Endodermal cell (in vitro differentiated cells): ENCODE measurements at regions not wholly inside any gene's neighbourhood (a gene's known extent, or its start where the extent isn't known, plus 50 kb on each side); places are given as distances from the start of the nearest gene placed in this dataset.

Experiments
- DNase-seq: peaks from one replicate; pipeline ENCODE4 v3.0.0-alpha.2; 2017
- H3K27ac ChIP-seq: 2 replicates; pipeline ENCODE4 v1.5.1; 2013; ENCODE audit warnings: mild to moderate bottlenecking, low read depth, low read length, moderate library complexity
- H3K27me3 ChIP-seq: 2 replicates; pipeline ENCODE4 v1.6.1; 2013; ENCODE audit warnings: mild to moderate bottlenecking, low read length, moderate library complexity; ENCODE audit not compliant: insufficient read depth, control insufficient read depth, poor library complexity, severe bottlenecking
- H3K36me3 ChIP-seq: 2 replicates; pipeline ENCODE4 v1.7.0; 2013; ENCODE audit warnings: mild to moderate bottlenecking, low read length, moderate library complexity; ENCODE audit not compliant: control insufficient read depth, insufficient read depth
- H3K4me1 ChIP-seq: one replicate; pipeline ENCODE4 v1.7.0; 2013; ENCODE audit warnings: low read length; ENCODE audit not compliant: control insufficient read depth, insufficient read depth
- H3K4me3 ChIP-seq: 2 replicates; pipeline ENCODE4 v1.5.1; 2013; ENCODE audit warnings: mild to moderate bottlenecking, low read length, moderate library complexity
- H3K9ac ChIP-seq: 2 replicates; pipeline ENCODE4 v1.6.1; 2013; ENCODE audit warnings: mild to moderate bottlenecking, low read length, moderate library complexity; ENCODE audit not compliant: poor library complexity, severe bottlenecking; ENCODE audit errors: extremely low read depth
- H3K9me3 ChIP-seq: 2 replicates; pipeline ENCODE4 v1.6.1; 2013; ENCODE audit warnings: mild to moderate bottlenecking, low read length, moderate library complexity; ENCODE audit not compliant: control insufficient read depth
- H3K27ac Mint-ChIP-seq: 2 replicates; pipeline ENCODE4 v1.8.0; 2020; ENCODE audit warnings: mixed read lengths
- H3K27me3 Mint-ChIP-seq: 2 replicates; pipeline ENCODE4 v1.8.0; 2021; ENCODE audit warnings: mild to moderate bottlenecking, mixed read lengths; ENCODE audit not compliant: insufficient read depth
- H3K36me3 Mint-ChIP-seq: 2 replicates; pipeline ENCODE4 v1.8.0; 2020; ENCODE audit warnings: low read depth, mixed read lengths
- H3K4me1 Mint-ChIP-seq: 2 replicates; pipeline ENCODE4 v1.8.0; 2020; ENCODE audit warnings: mixed read lengths
- H3K4me3 Mint-ChIP-seq: 2 replicates; pipeline ENCODE4 v1.8.0; 2020; ENCODE audit warnings: mild to moderate bottlenecking, moderate library complexity, mixed read lengths
- H3K9me3 Mint-ChIP-seq: 2 replicates; pipeline ENCODE4 v1.8.0; 2020; ENCODE audit warnings: mild to moderate bottlenecking, mixed read lengths
- CTCF ChIP-seq: fragments of 200-600 bp; sonication (generic); conservative IDR thresholded peaks from 2 replicates; pipeline ENCODE4 v1.5.0; 2021; ENCODE audit warnings: antibody characterized with exemption, mild to moderate bottlenecking
- whole genome bisulfite sequencing, 2 experiments: methylation state at CpG; one replicate each; pipeline versions ENCODE4 v1.1.5 to v1.1.7; 2013; ENCODE audit warnings: missing lambda C conversion rate in 2 of 2, mixed read lengths in 1 of 2; ENCODE audit not compliant: insufficient coverage in 1 of 2, insufficient read length in 1 of 2; 5-methylcytosine and 5-hydroxymethylcytosine counted together

GRCh38 chr4:31291238-31291637 is 571.1 kb downstream of the PCDH7 start:
- TF ChIP-seq CTCF, result no peak
- H3K36me3 ChIP-seq, result no peaks in the 10 kb centered on the region
- no peak overlapping the region for H3K4me3 Mint-ChIP-seq
- 93% methylated on average over 1 of the region's 1 CpG; no CpG with 5 or more reads in 1 of the 2 experiments for WGBS, 2 experiments
- H3K4me1 Mint-ChIP-seq, result peaks cover 11% of the 10 kb centered on the region
- no peaks in the 10 kb centered on the region for H3K36me3 Mint-ChIP-seq
- no peak overlapping the region for H3K27ac ChIP-seq
- no peaks in the 10 kb centered on the region for H3K4me1 ChIP-seq
- peaks cover 6% of the 10 kb centered on the region for H3K27me3 Mint-ChIP-seq
- H3K9me3 ChIP-seq, result peaks cover 4% of the 10 kb centered on the region
- no peak overlapping the region for H3K4me3 ChIP-seq
- no peaks in the 10 kb centered on the region for H3K27me3 ChIP-seq
- no peak for DNase-seq
- H3K27ac Mint-ChIP-seq, result peak overlapping the region; percentile 21
- H3K9ac ChIP-seq, result no peak overlapping the region
- peaks cover 12% of the 10 kb centered on the region for H3K9me3 Mint-ChIP-seq

GRCh38 chr4:31294655-31295480 is 574.7 kb downstream of the PCDH7 start:
- H3K4me3 ChIP-seq, result no peak overlapping the region
- H3K27me3 Mint-ChIP-seq, result peaks cover 4% of the 10 kb centered on the region

GRCh38 chr4:31298737-31299136 is 578.6 kb downstream of the PCDH7 start:
- H3K9me3 ChIP-seq, result no peaks in the 10 kb centered on the region
- no peak overlapping the region for H3K27ac Mint-ChIP-seq

More at GRCh38 chr4:31294655-31295480, 574.7 kb downstream of the PCDH7 start:
- Mint-ChIP-seq H3K36me3 (no peaks in the 10 kb centered on the region), H3K4me3 (no peak overlapping the region), H3K9me3 (peaks cover 10% of the 10 kb centered on the region), H3K4me1 (peaks cover 11% of the 10 kb centered on the region), H3K27ac (no peak overlapping the region)
- Histone ChIP-seq H3K9me3 (peaks cover 4% of the 10 kb centered on the region), H3K9ac (no peak overlapping the region), H3K27ac (no peak overlapping the region), H3K36me3 (no peaks in the 10 kb centered on the region), H3K4me1 (no peaks in the 10 kb centered on the region), H3K27me3 (no peaks in the 10 kb centered on the region)
- TF ChIP-seq CTCF, result no peak
- DNase-seq, result no peak
- 91 to 94% methylated on average over 2 to 7 of the region's 7 CpGs for WGBS, 2 experiments

More at GRCh38 chr4:31298737-31299136, 578.6 kb downstream of the PCDH7 start:
- Histone ChIP-seq H3K36me3 (no peaks in the 10 kb centered on the region), H3K4me1 (no peaks in the 10 kb centered on the region), H3K9ac (no peak overlapping the region), H3K27ac (no peak overlapping the region), H3K27me3 (no peaks in the 10 kb centered on the region), H3K4me3 (no peak overlapping the region)
- 95% methylated on average over 1 of the region's 1 CpG; no CpG with 5 or more reads in 1 of the 2 experiments for WGBS, 2 experiments
- no peaks in the 10 kb centered on the region for H3K36me3 Mint-ChIP-seq
- no peaks in the 10 kb centered on the region for H3K9me3 Mint-ChIP-seq
- H3K4me3 Mint-ChIP-seq, result no peak overlapping the region
- H3K4me1 Mint-ChIP-seq, result peaks cover 1% of the 10 kb centered on the region
- no peaks in the 10 kb centered on the region for H3K27me3 Mint-ChIP-seq
- DNase-seq, result no peak
- no peak for TF ChIP-seq CTCF
